A549 (cell line): ENCODE measurements at regions not wholly inside any gene's neighbourhood (a gene's known extent, or its start where the extent isn't known, plus 50 kb on each side); places are given as distances from the start of the nearest gene placed in this dataset.

Experiments
- EP300 ChIP-seq, 2 experiments: fragments of >200 bp; sonication (Bioruptor Twin); formaldehyde crosslinking; IDR thresholded peaks; 2 replicates in 1 of 2; 3 replicates in 1 of 2; pipeline ENCODE4 v1.6.1; 2016 to 2017
- ESRRA ChIP-seq: fragments of 150-350 bp; IDR thresholded peaks from 2 replicates; pipeline ENCODE4 v1.6.1; 2014; ENCODE audit warnings: mild to moderate bottlenecking, low read length, borderline replicate concordance
- FOSL2 ChIP-seq, 2 experiments: fragments of 450-650 bp in 1 of 2; fragments of >200 bp in 1 of 2; sonication (Bioruptor Twin) in 1 of 2; formaldehyde crosslinking; IDR thresholded peaks; 2 replicates each; pipeline versions ENCODE4 v1.5.0 to v1.6.1; 2016 to 2020; ENCODE audit warnings: mild to moderate bottlenecking in 1 of 2, moderate library complexity in 1 of 2
- NPAS2 ChIP-seq: fragments of 250-450 bp; sonication (Bioruptor Pico); IDR thresholded peaks from 2 replicates; pipeline ENCODE4 v1.8.0; 2022; ENCODE audit warnings: mild to moderate bottlenecking, moderate library complexity, borderline replicate concordance
- POLR2A ChIP-seq: IDR thresholded peaks from 2 replicates; pipeline ENCODE4 v1.6.1; 2012; ENCODE audit warnings: mild to moderate bottlenecking, low read length
- SMC3 ChIP-seq: fragments of >200 bp; sonication (Bioruptor Twin); formaldehyde crosslinking; IDR thresholded peaks from 3 replicates; pipeline ENCODE4 v1.6.1; 2018; ENCODE audit warnings: inconsistent platforms
- TF ChIP-seq, protein P1 (sequence below): fragments of >200 bp; sonication (Bioruptor Twin); formaldehyde crosslinking; IDR thresholded peaks from 3 replicates; pipeline ENCODE4 v1.5.1; 2016
- TF ChIP-seq, protein P2 (sequence below): fragments of 450-650 bp; IDR thresholded peaks from 2 replicates; pipeline ENCODE4 v1.6.1; 2014; ENCODE audit warnings: antibody characterized with exemption
- TF ChIP-seq, protein P3 (sequence below): fragments of 200-600 bp; sonication (generic); IDR thresholded peaks from 2 replicates; pipeline ENCODE4 v1.6.1; 2016; ENCODE audit warnings: antibody characterized with exemption, mild to moderate bottlenecking, moderate library complexity
- TF ChIP-seq, protein P4 (sequence below): IDR thresholded peaks from 2 replicates; pipeline ENCODE4 v1.6.1; 2012

DNA sequence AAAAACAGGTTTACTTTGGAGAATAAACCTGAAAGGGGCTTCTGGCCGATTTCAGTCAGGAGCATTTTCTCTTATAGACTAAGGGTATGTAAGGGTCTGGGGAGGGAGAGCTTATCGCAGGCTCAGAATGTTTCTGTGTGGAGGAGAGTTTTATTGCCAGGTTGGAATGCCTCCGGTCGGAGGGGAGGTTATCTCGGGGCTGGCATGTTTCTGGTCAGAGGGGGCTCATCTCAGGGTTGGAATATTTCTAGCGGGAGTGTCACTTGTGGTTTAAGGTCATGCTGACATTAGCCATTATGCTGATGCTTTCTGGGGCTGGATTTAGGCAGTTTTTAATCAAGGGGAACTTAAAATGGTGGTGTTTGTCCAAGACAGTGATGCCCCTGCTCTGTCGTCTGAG lies 333.6 kb downstream of the METTL4 start:
- no peak for TF ChIP-seq ESRRA
- TF ChIP-seq FOSL2 (IDR thresholded peaks at IDR 0.05) = no peak
- no peak for TF ChIP-seq FOSL2 (CRISPR knock-in tag; IDR thresholded peaks at IDR 0.05)
- TF ChIP-seq, protein P1, sequence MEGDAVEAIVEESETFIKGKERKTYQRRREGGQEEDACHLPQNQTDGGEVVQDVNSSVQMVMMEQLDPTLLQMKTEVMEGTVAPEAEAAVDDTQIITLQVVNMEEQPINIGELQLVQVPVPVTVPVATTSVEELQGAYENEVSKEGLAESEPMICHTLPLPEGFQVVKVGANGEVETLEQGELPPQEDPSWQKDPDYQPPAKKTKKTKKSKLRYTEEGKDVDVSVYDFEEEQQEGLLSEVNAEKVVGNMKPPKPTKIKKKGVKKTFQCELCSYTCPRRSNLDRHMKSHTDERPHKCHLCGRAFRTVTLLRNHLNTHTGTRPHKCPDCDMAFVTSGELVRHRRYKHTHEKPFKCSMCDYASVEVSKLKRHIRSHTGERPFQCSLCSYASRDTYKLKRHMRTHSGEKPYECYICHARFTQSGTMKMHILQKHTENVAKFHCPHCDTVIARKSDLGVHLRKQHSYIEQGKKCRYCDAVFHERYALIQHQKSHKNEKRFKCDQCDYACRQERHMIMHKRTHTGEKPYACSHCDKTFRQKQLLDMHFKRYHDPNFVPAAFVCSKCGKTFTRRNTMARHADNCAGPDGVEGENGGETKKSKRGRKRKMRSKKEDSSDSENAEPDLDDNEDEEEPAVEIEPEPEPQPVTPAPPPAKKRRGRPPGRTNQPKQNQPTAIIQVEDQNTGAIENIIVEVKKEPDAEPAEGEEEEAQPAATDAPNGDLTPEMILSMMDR = no peak
- no peak for TF ChIP-seq POLR2A
- TF ChIP-seq, protein P2, sequence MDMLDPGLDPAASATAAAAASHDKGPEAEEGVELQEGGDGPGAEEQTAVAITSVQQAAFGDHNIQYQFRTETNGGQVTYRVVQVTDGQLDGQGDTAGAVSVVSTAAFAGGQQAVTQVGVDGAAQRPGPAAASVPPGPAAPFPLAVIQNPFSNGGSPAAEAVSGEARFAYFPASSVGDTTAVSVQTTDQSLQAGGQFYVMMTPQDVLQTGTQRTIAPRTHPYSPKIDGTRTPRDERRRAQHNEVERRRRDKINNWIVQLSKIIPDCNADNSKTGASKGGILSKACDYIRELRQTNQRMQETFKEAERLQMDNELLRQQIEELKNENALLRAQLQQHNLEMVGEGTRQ = no peak
- TF ChIP-seq, protein P3, sequence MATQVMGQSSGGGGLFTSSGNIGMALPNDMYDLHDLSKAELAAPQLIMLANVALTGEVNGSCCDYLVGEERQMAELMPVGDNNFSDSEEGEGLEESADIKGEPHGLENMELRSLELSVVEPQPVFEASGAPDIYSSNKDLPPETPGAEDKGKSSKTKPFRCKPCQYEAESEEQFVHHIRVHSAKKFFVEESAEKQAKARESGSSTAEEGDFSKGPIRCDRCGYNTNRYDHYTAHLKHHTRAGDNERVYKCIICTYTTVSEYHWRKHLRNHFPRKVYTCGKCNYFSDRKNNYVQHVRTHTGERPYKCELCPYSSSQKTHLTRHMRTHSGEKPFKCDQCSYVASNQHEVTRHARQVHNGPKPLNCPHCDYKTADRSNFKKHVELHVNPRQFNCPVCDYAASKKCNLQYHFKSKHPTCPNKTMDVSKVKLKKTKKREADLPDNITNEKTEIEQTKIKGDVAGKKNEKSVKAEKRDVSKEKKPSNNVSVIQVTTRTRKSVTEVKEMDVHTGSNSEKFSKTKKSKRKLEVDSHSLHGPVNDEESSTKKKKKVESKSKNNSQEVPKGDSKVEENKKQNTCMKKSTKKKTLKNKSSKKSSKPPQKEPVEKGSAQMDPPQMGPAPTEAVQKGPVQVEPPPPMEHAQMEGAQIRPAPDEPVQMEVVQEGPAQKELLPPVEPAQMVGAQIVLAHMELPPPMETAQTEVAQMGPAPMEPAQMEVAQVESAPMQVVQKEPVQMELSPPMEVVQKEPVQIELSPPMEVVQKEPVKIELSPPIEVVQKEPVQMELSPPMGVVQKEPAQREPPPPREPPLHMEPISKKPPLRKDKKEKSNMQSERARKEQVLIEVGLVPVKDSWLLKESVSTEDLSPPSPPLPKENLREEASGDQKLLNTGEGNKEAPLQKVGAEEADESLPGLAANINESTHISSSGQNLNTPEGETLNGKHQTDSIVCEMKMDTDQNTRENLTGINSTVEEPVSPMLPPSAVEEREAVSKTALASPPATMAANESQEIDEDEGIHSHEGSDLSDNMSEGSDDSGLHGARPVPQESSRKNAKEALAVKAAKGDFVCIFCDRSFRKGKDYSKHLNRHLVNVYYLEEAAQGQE = no peak
- TF ChIP-seq SMC3 = no peak
- no peak for TF ChIP-seq NPAS2 (CRISPR knock-in tag)
- TF ChIP-seq, protein P4, sequence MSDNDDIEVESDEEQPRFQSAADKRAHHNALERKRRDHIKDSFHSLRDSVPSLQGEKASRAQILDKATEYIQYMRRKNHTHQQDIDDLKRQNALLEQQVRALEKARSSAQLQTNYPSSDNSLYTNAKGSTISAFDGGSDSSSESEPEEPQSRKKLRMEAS = no peak
- TF ChIP-seq EP300 (IDR thresholded peaks at IDR 0.05) = no peak
